HG03469 (cell line): ENCODE measurements at regions not wholly inside any gene's neighbourhood (a gene's known extent, or its start where the extent isn't known, plus 50 kb on each side); places are given as distances from the start of the nearest gene placed in this dataset.

Experiments used
- ATAC-seq: cut with Tn5 transposase; IDR thresholded peaks from one replicate; pipeline ENCODE4 v1.9.1; 2021; ENCODE audit warnings: mild to moderate bottlenecking, moderate library complexity, moderate number of reproducible peaks; ENCODE audit not compliant: unreplicated experiment

GRCh38 chr2:181828122-181828705 lies 63.3 kb upstream of the ITPRID2 start:
- ATAC-seq: no peak

GRCh38 chr2:181829230-181829629 lies 62.3 kb upstream of the ITPRID2 start:
- ATAC-seq: no peak

- no peak for ATAC-seq
These were observed 59.5 kb upstream of the ITPRID2 start for GRCh38 chr2:181832015-181832414.

GRCh38 chr2:181836583-181836982 lies 54.9 kb upstream of the ITPRID2 start:
- no peak for ATAC-seq

DNA sequence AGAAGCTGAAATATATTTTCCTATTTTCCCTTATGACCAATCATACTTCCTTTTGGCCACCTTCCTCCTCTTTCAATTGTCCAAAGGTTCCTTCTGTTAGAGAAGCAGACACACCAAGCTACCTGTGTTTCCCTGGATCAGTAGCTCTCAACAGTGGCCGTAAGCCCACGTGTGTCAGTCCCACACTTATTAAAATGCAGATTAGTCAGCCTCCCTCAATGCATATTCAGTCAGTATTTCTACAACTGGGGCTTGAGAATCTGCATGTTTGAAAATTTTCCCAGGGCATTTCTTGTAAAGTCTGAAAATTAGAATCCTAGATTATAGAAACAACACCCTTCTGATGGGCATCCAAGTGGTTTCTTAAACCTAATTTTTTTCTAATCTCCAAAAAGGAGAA lies 54.0 kb upstream of the ITPRID2 start:
- no peak for ATAC-seq

DNA sequence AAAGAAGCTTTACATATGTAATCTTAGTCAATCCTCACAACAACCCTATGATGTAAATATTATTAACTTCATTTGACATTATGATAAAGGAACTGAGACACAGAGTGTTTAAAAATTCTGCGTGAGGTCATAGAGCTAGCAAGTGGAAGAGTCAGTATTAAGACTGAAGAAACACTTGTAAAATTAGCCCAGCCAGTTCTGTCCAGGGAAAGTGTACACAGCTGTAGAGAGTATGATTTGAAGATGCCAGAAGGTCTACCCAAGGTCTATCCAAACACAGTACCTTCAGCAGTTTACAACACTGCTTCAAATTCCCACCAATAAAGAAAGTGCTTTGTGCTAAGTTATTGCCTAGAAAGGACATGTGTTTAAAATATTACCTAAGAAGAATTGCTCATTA lies 51.7 kb upstream of the ITPRID2 start:
- ATAC-seq: no peak

GRCh38 chr2:181841079-181841478 lies 50.5 kb upstream of the ITPRID2 start:
- ATAC-seq: no peak
